IMR-90 (cell line): ENCODE measurements at regions not wholly inside any gene's neighbourhood (a gene's known extent, or its start where the extent isn't known, plus 50 kb on each side); places are given as distances from the start of the nearest gene placed in this dataset.

Experiments
- ATAC-seq: fragments of 200-7000 bp; cut with Tn5 transposase; 2 replicates; pipeline ENCODE4 v1.9.1; 2020; ENCODE audit warnings: low read depth, mild to moderate bottlenecking, moderate library complexity
- BruUV-seq: library from RNA; stranded (reverse); fragments of 400-500 nt; replicated peaks from 2 replicates; lab custom pipeline; 2021; lab: Mats Ljungman, UMichigan
- CTCF ChIA-PET: fragments of 300-600 bp; formaldehyde crosslinking; extraction: SDS; loops from one replicate; lab custom pipeline; 2021; ENCODE audit warnings: antibody characterized with exemption; lab: Yijun Ruan, JAX
- POLR2A ChIA-PET: fragments of 300-600 bp; sonication (Branson Sonifier 250); formaldehyde crosslinking; loops from one replicate; lab custom pipeline; 2022; ENCODE audit warnings: antibody characterized with exemption; ENCODE audit not compliant: unreplicated experiment; lab: Charles Lee
- DNase-seq: peaks from one replicate; pipeline ENCODE4 v3.0.0; 2013
- H2AFZ ChIP-seq: replicated peaks from 2 replicates; pipeline ENCODE3; 2013; ENCODE audit warnings: low read length, mild to moderate bottlenecking; ENCODE audit not compliant: poor library complexity
- H2AK5ac ChIP-seq: 2 replicates; pipeline ENCODE4 v1.6.1; 2013; ENCODE audit warnings: low read depth, low read length, inconsistent platforms
- H2AK9ac ChIP-seq: replicated peaks from 2 replicates; pipeline ENCODE3; 2013; ENCODE audit warnings: mild to moderate bottlenecking, low read depth, low read length, moderate library complexity; ENCODE audit not compliant: poor library complexity
- H2BK120ac ChIP-seq: 2 replicates; pipeline ENCODE4 v1.6.1; 2013; ENCODE audit warnings: low read depth, low read length, inconsistent platforms
- H2BK15ac ChIP-seq: 3 replicates; pipeline ENCODE4 v1.6.1; 2013; ENCODE audit warnings: low read depth, low read length, inconsistent platforms
- H2BK20ac ChIP-seq: 2 replicates; pipeline ENCODE4 v1.6.1; 2013; ENCODE audit warnings: low read depth, mild to moderate bottlenecking, inconsistent platforms, low read length, moderate library complexity
- H2BK5ac ChIP-seq: 2 replicates; pipeline ENCODE4 v1.6.1; 2013; ENCODE audit warnings: mild to moderate bottlenecking, low read depth, low read length, inconsistent platforms; ENCODE audit not compliant: poor library complexity, severe bottlenecking
- H3K14ac ChIP-seq: replicated peaks from 2 replicates; pipeline ENCODE4 v1.6.1; 2013; ENCODE audit warnings: low read depth, low read length, inconsistent platforms
- H3K18ac ChIP-seq: 2 replicates; pipeline ENCODE4 v1.6.1; 2013; ENCODE audit warnings: low read depth, low read length, control low read depth
- H3K23ac ChIP-seq: 2 replicates; pipeline ENCODE4 v1.6.1; 2013; ENCODE audit warnings: low read depth, low read length, inconsistent platforms
- H3K27ac ChIP-seq: 2 replicates; pipeline ENCODE4 v1.5.1; 2013; ENCODE audit warnings: mild to moderate bottlenecking, control low read depth, low read length; ENCODE audit not compliant: insufficient read depth
- H3K27me3 ChIP-seq: 2 replicates; pipeline ENCODE4 v1.6.1; 2013; ENCODE audit warnings: low read length; ENCODE audit not compliant: control insufficient read depth, insufficient read depth
- H3K36me3 ChIP-seq: 2 replicates; pipeline ENCODE4 v1.6.1; 2013; ENCODE audit warnings: low read length, mixed read lengths; ENCODE audit not compliant: control insufficient read depth, insufficient read depth
- H3K4ac ChIP-seq: 2 replicates; pipeline ENCODE4 v1.6.1; 2013; ENCODE audit warnings: low read depth, low read length, inconsistent platforms
- H3K4me1 ChIP-seq: 2 replicates; pipeline ENCODE4 v1.6.1; 2013; ENCODE audit warnings: low read length, mixed read lengths; ENCODE audit not compliant: control insufficient read depth, insufficient read depth
- H3K4me2 ChIP-seq: 2 replicates; pipeline ENCODE4 v1.6.1; 2013; ENCODE audit warnings: low read depth, mild to moderate bottlenecking, control low read depth, low read length, moderate library complexity
- H3K4me3 ChIP-seq: 2 replicates; pipeline ENCODE4 v1.5.1; 2013; ENCODE audit warnings: low read depth, mild to moderate bottlenecking, control low read depth, low read length, moderate library complexity; ENCODE audit not compliant: insufficient read depth
- H3K56ac ChIP-seq: 2 replicates; pipeline ENCODE4 v1.6.1; 2013; ENCODE audit warnings: low read length, inconsistent platforms; ENCODE audit not compliant: insufficient read depth; ENCODE audit errors: extremely low read depth
- H3K79me1 ChIP-seq, 2 experiments: 2 replicates each; pipeline ENCODE4 v1.6.1; 2013; ENCODE audit warnings: low read length in 2 of 2, inconsistent platforms in 1 of 2, low read depth in 1 of 2
- H3K9ac ChIP-seq: 2 replicates; pipeline ENCODE4 v1.6.1; 2013; ENCODE audit warnings: low read depth, low read length, control low read depth
- H3K9me1 ChIP-seq: 2 replicates; pipeline ENCODE4 v1.6.1; 2013; ENCODE audit warnings: low read length, inconsistent platforms; ENCODE audit not compliant: insufficient read depth
- H3K9me3 ChIP-seq: 2 replicates; pipeline ENCODE4 v1.6.1; 2013; ENCODE audit warnings: low read length; ENCODE audit not compliant: control insufficient read depth, insufficient read depth
- H4K20me1 ChIP-seq: 2 replicates; pipeline ENCODE4 v1.6.1; 2013; ENCODE audit warnings: low read length, inconsistent platforms; ENCODE audit not compliant: insufficient read depth
- H4K5ac ChIP-seq: 2 replicates; pipeline ENCODE4 v1.6.1; 2013; ENCODE audit warnings: mild to moderate bottlenecking, low read depth, low read length, control low read depth
- H4K8ac ChIP-seq, 2 experiments: 2 replicates each; pipeline ENCODE4 v1.6.1; 2013; ENCODE audit warnings: low read depth in 2 of 2, low read length in 2 of 2, control low read depth in 1 of 2, inconsistent platforms in 1 of 2
- H4K91ac ChIP-seq: 2 replicates; pipeline ENCODE4 v1.6.1; 2013; ENCODE audit warnings: low read depth, low read length, inconsistent platforms; ENCODE audit not compliant: insufficient read depth
- BHLHE40 ChIP-seq: fragments of 150-350 bp; IDR thresholded peaks from 2 replicates; pipeline ENCODE4 v1.6.1; 2016; ENCODE audit warnings: mild to moderate bottlenecking, low read depth, low read length
- CEBPB ChIP-seq: IDR thresholded peaks from 2 replicates; pipeline ENCODE4 v1.6.1; 2012; ENCODE audit warnings: low read depth, low read length, improper control_type of control experiment
- CHD1 ChIP-seq: IDR thresholded peaks from 2 replicates; pipeline ENCODE4 v1.6.1; 2012; ENCODE audit warnings: low read depth, low read length, improper control_type of control experiment
- CTCF ChIP-seq: conservative IDR thresholded peaks from 2 replicates; pipeline ENCODE4 v1.5.1; 2012; ENCODE audit warnings: mild to moderate bottlenecking, low read depth, low read length, improper control_type of control experiment
- ELK1 ChIP-seq: fragments of 150-350 bp; IDR thresholded peaks from 2 replicates; pipeline ENCODE4 v1.6.1; 2016; ENCODE audit warnings: low read depth, mild to moderate bottlenecking, low read length, moderate library complexity, borderline replicate concordance
- FOS ChIP-seq: fragments of 150-350 bp; IDR thresholded peaks from 2 replicates; pipeline ENCODE4 v1.6.1; 2016; ENCODE audit warnings: low read depth, low read length
- MAFK ChIP-seq: IDR thresholded peaks from 2 replicates; pipeline ENCODE4 v1.6.1; 2012; ENCODE audit warnings: low read depth, low read length, improper control_type of control experiment
- MAZ ChIP-seq: IDR thresholded peaks from 2 replicates; pipeline ENCODE4 v1.6.1; 2012; ENCODE audit warnings: low read depth, mild to moderate bottlenecking, low read length, improper control_type of control experiment, moderate library complexity, borderline replicate concordance
- MXI1 ChIP-seq: IDR thresholded peaks from 2 replicates; pipeline ENCODE4 v1.6.1; 2012; ENCODE audit warnings: low read depth, mild to moderate bottlenecking, low read length, moderate library complexity, borderline replicate concordance
- NFE2L2 ChIP-seq: fragments of 150-350 bp; IDR thresholded peaks from 2 replicates; pipeline ENCODE4 v1.6.1; 2016; ENCODE audit warnings: low read depth, mild to moderate bottlenecking, low read length
- POLR2A ChIP-seq: IDR thresholded peaks from 2 replicates; pipeline ENCODE4 v1.6.1; 2012; ENCODE audit warnings: mild to moderate bottlenecking, low read depth, low read length
- RAD21 ChIP-seq: IDR thresholded peaks from 2 replicates; pipeline ENCODE4 v1.6.1; 2012; ENCODE audit warnings: low read length, improper control_type of control experiment
- RCOR1 ChIP-seq: IDR thresholded peaks from 2 replicates; pipeline ENCODE4 v1.6.1; 2012; ENCODE audit warnings: mild to moderate bottlenecking, low read length, improper control_type of control experiment; ENCODE audit not compliant: insufficient replicate concordance
- RFX5 ChIP-seq: IDR thresholded peaks from 2 replicates; pipeline ENCODE4 v1.8.0; 2012; ENCODE audit warnings: low read depth, mild to moderate bottlenecking, low read length, moderate library complexity
- SMC3 ChIP-seq: fragments of 150-350 bp; IDR thresholded peaks from 2 replicates; pipeline ENCODE4 v1.6.1; 2016; ENCODE audit warnings: low read depth, mild to moderate bottlenecking, antibody characterized with exemption, low read length, moderate library complexity
- USF2 ChIP-seq: fragments of 150-350 bp; IDR thresholded peaks from 2 replicates; pipeline ENCODE4 v1.6.1; 2017; ENCODE audit warnings: mild to moderate bottlenecking, antibody characterized with exemption, low read length, low read depth
- WGBS, 2 experiments: methylation state at CpG; one replicate each; pipeline versions ENCODE4 v1.1.5 to v1.1.7; 2013; ENCODE audit warnings: missing lambda C conversion rate in 2 of 2; ENCODE audit not compliant: insufficient read length in 1 of 2; ENCODE audit errors: extremely low coverage in 2 of 2; 5-methylcytosine and 5-hydroxymethylcytosine counted together
- dilution Hi-C: fragments of 300-500 bp; cut with HindIII; formaldehyde crosslinking; loops from one replicate; pipeline ENCODE4 v1.14.3; 2018; ENCODE audit warnings: low sequenced_read_pairs; ENCODE audit not compliant: unreplicated experiment
- in situ Hi-C: fragments of 300-500 bp; cut with MboI; formaldehyde crosslinking; loops from 3 replicates; pipeline ENCODE4 v1.14.3; 2019; ENCODE audit warnings: low sequenced_read_pairs, inconsistent platforms, mixed read lengths
- intact Hi-C: fragments of 100-400 bp; cut with micrococcal nuclease; formaldehyde crosslinking; loops from 2 replicates; pipeline ENCODE4 v1.10.0; 2022

GRCh38 chr13:68319384-68319783 is 1089.2 kb upstream of the PCDH9 start:
- 30% methylated on average over 1 of the region's 2 CpGs; no CpG with 5 or more reads in 1 of the 2 experiments for WGBS, 2 experiments
- in situ Hi-C loops, result no loop called here
- no peaks in the 10 kb centered on the region for H3K36me3 ChIP-seq

More at GRCh38 chr13:68319384-68319783, 1089.2 kb upstream of the PCDH9 start:
- H3K27ac ChIP-seq, result no peak overlapping the region
- H2BK20ac ChIP-seq, result no peak overlapping the region
- CTCF ChIA-PET, result no interaction called here
- peaks cover 12% of the 10 kb centered on the region for H3K9me3 ChIP-seq
- POLR2A ChIA-PET, result no interaction called here
- TF ChIP-seq MAFK (no peak), CEBPB (no peak), MXI1 (no peak), RAD21 (no peak), RFX5 (no peak), RCOR1 (no peak), POLR2A (no peak), ELK1 (no peak), SMC3 (no peak), CHD1 (no peak), NFE2L2 (no peak), CTCF (no peak), FOS (no peak), USF2 (no peak), MAZ (no peak), BHLHE40 (no peak)
- H3K4ac ChIP-seq, result no peak overlapping the region
- H4K20me1 ChIP-seq, result no peaks in the 10 kb centered on the region
- no peak overlapping the region for H4K8ac ChIP-seq
- no peak overlapping the region for H3K4me3 ChIP-seq
- H3K56ac ChIP-seq, result no peak overlapping the region
- no peak overlapping the region for H3K4me2 ChIP-seq
- no peaks in the 10 kb centered on the region for H3K79me1 ChIP-seq
- H3K9ac ChIP-seq, result no peak overlapping the region
- no peak overlapping the region for H3K23ac ChIP-seq
- no peak for DNase-seq
- ATAC-seq, result no peak
- no peak overlapping the region for H4K5ac ChIP-seq
- H2AK5ac ChIP-seq, result no peak overlapping the region
- no peak overlapping the region for H3K18ac ChIP-seq
- no peaks in the 10 kb centered on the region for H3K9me1 ChIP-seq
- no peaks in the 10 kb centered on the region for H3K4me1 ChIP-seq
- H2BK120ac ChIP-seq, result no peak overlapping the region
- no peak overlapping the region for H2BK5ac ChIP-seq
- no peaks in the 10 kb centered on the region for H3K27me3 ChIP-seq
- intact Hi-C loops, result no loop called here
- no peak overlapping the region for H4K91ac ChIP-seq
- no peak overlapping the region for H3K14ac ChIP-seq
- no peak overlapping the region for H2BK15ac ChIP-seq
- dilution Hi-C loops, result no loop called here
- no TSS peak for BruUV-seq
- no peak overlapping the region for H2AFZ ChIP-seq
- no peak overlapping the region for H2AK9ac ChIP-seq
